H9 (cell line): ENCODE measurements at regions not wholly inside any gene's neighbourhood (a gene's known extent, or its start where the extent isn't known, plus 50 kb on each side); places are given as distances from the start of the nearest gene placed in this dataset.

ENCODE experiments used
- DNase-seq: peaks from one replicate; pipeline ENCODE4 v3.0.0-alpha.2; 2017
- H2AFZ ChIP-seq: one replicate; pipeline ENCODE4 v1.6.1; 2013; ENCODE audit warnings: mild to moderate bottlenecking, low read length, control low read depth, moderate library complexity
- H2AK5ac ChIP-seq: 2 replicates; pipeline ENCODE4 v1.6.1; 2013; ENCODE audit warnings: low read length, control low read depth, mixed read lengths; ENCODE audit not compliant: insufficient read length
- H2BK120ac ChIP-seq: one replicate; pipeline ENCODE4 v1.6.1; 2013; ENCODE audit warnings: low read depth, mild to moderate bottlenecking, low read length, control low read depth, inconsistent platforms; ENCODE audit not compliant: poor library complexity, severe bottlenecking
- H2BK12ac ChIP-seq: 2 replicates; pipeline ENCODE4 v1.6.1; 2013; ENCODE audit warnings: low read length, control low read depth, mixed read lengths, low read depth; ENCODE audit not compliant: insufficient read length
- H2BK15ac ChIP-seq: 2 replicates; pipeline ENCODE4 v1.6.1; 2013; ENCODE audit warnings: low read depth, low read length, control low read depth
- H2BK20ac ChIP-seq: one replicate; pipeline ENCODE4 v1.6.1; 2013; ENCODE audit warnings: low read depth, mild to moderate bottlenecking, low read length, control low read depth, inconsistent platforms; ENCODE audit not compliant: poor library complexity, severe bottlenecking
- H2BK5ac ChIP-seq: 2 replicates; pipeline ENCODE4 v1.6.1; 2013; ENCODE audit warnings: low read length, control low read depth, mixed read lengths; ENCODE audit not compliant: insufficient read length
- H3K14ac ChIP-seq: 2 replicates; pipeline ENCODE4 v1.6.1; 2013; ENCODE audit warnings: low read length, control low read depth; ENCODE audit not compliant: insufficient read depth
- H3K18ac ChIP-seq: 2 replicates; pipeline ENCODE4 v1.6.1; 2013; ENCODE audit warnings: low read depth, mild to moderate bottlenecking, mixed read lengths, low read length, control low read depth; ENCODE audit not compliant: insufficient read length
- H3K23ac ChIP-seq: 2 replicates; pipeline ENCODE4 v1.6.1; 2013; ENCODE audit warnings: low read length, control low read depth, mixed read lengths, low read depth; ENCODE audit not compliant: insufficient read length
- H3K23me2 ChIP-seq: 2 replicates; pipeline ENCODE4 v1.6.1; 2013; ENCODE audit warnings: low read depth, mild to moderate bottlenecking, mixed read lengths, low read length, control low read depth; ENCODE audit not compliant: insufficient read length, poor library complexity, severe bottlenecking
- H3K27ac ChIP-seq: 2 replicates; pipeline ENCODE4 v1.5.1; 2013; ENCODE audit warnings: low read length, control low read depth, mixed read lengths, low read depth; ENCODE audit not compliant: insufficient read length
- H3K27me3 ChIP-seq: 2 replicates; pipeline ENCODE4 v1.6.1; 2013; ENCODE audit warnings: low read length, control low read depth, inconsistent platforms; ENCODE audit not compliant: insufficient read depth
- H3K4ac ChIP-seq: 2 replicates; pipeline ENCODE4 v1.6.1; 2013; ENCODE audit warnings: low read depth, mild to moderate bottlenecking, control low read depth, inconsistent platforms, low read length, moderate library complexity
- H3K4me1 ChIP-seq: 2 replicates; pipeline ENCODE4 v1.6.1; 2013; ENCODE audit warnings: low read length, control low read depth, inconsistent platforms; ENCODE audit not compliant: insufficient read depth
- H3K4me2 ChIP-seq: 2 replicates; pipeline ENCODE4 v1.6.1; 2013; ENCODE audit warnings: low read length, control low read depth, mixed read lengths; ENCODE audit not compliant: insufficient read length, insufficient read depth
- H3K56ac ChIP-seq: 2 replicates; pipeline ENCODE4 v1.6.1; 2013; ENCODE audit warnings: low read depth, mild to moderate bottlenecking, mixed read lengths, low read length, control low read depth; ENCODE audit not compliant: insufficient read length
- H3K79me1 ChIP-seq: 2 replicates; pipeline ENCODE4 v1.6.1; 2013; ENCODE audit warnings: low read depth, mild to moderate bottlenecking, moderate library complexity, low read length, control low read depth, inconsistent platforms; ENCODE audit not compliant: insufficient read depth, poor library complexity, severe bottlenecking
- H3K79me2 ChIP-seq: 2 replicates; pipeline ENCODE4 v1.6.1; 2013; ENCODE audit warnings: low read length, control low read depth, inconsistent platforms; ENCODE audit not compliant: insufficient read depth
- H3K9ac ChIP-seq: 2 replicates; pipeline ENCODE4 v1.6.1; 2013; ENCODE audit warnings: low read length, control low read depth, mixed read lengths; ENCODE audit not compliant: insufficient read length; ENCODE audit errors: extremely low read depth
- H3K9me3 ChIP-seq: one replicate; pipeline ENCODE4 v1.6.1; 2013; ENCODE audit warnings: low read depth, low read length, inconsistent platforms; ENCODE audit not compliant: control insufficient read depth
- H3T11ph ChIP-seq: one replicate; pipeline ENCODE4 v1.6.1; 2013; ENCODE audit warnings: mild to moderate bottlenecking, low read length, control low read depth, inconsistent platforms
- H4K20me1 ChIP-seq: one replicate; pipeline ENCODE4 v1.6.1; 2013; ENCODE audit not compliant: control insufficient read depth, insufficient read length, insufficient read depth
- H4K5ac ChIP-seq: 2 replicates; pipeline ENCODE4 v1.6.1; 2013; ENCODE audit warnings: low read depth, mild to moderate bottlenecking, mixed read lengths, low read length, control low read depth; ENCODE audit not compliant: insufficient read length
- H4K8ac ChIP-seq: replicated peaks from 2 replicates; pipeline ENCODE4 v1.6.1; 2013; ENCODE audit warnings: low read length, control low read depth, mixed read lengths, low read depth; ENCODE audit not compliant: insufficient read length
- H4K91ac ChIP-seq: 2 replicates; pipeline ENCODE4 v1.6.1; 2013; ENCODE audit warnings: low read depth, mild to moderate bottlenecking, moderate library complexity, mixed read lengths, low read length, control low read depth; ENCODE audit not compliant: insufficient read length
- H3K27ac Mint-ChIP-seq, 3 experiments: 2 replicates in 2 of 3; 3 replicates in 1 of 3; pipeline ENCODE4 v1.8.0; 2020 to 2021; ENCODE audit warnings: mixed read lengths in 3 of 3, mild to moderate bottlenecking in 1 of 3, moderate library complexity in 1 of 3
- H3K27me3 Mint-ChIP-seq: 2 replicates; pipeline ENCODE4 v1.8.0; 2021; ENCODE audit warnings: low read depth, mild to moderate bottlenecking, moderate library complexity, mixed read lengths
- H3K36me3 Mint-ChIP-seq, 3 experiments: 2 replicates in 2 of 3; 3 replicates in 1 of 3; pipeline ENCODE4 v1.8.0; 2020 to 2021; ENCODE audit warnings: low read depth in 3 of 3, mixed read lengths in 3 of 3; ENCODE audit not compliant: insufficient read depth in 1 of 3
- H3K4me1 Mint-ChIP-seq, 2 experiments: 2 replicates each; pipeline ENCODE4 v1.8.0; 2020; ENCODE audit warnings: mixed read lengths in 2 of 2
- H3K4me3 Mint-ChIP-seq, 2 experiments: 2 replicates in 1 of 2; 3 replicates in 1 of 2; pipeline ENCODE4 v1.8.0; 2020 to 2021; ENCODE audit warnings: mild to moderate bottlenecking in 2 of 2, mixed read lengths in 2 of 2, moderate library complexity in 1 of 2
- H3K9me3 Mint-ChIP-seq, 2 experiments: 2 replicates in 1 of 2; 3 replicates in 1 of 2; pipeline ENCODE4 v1.8.0; 2020; ENCODE audit warnings: mild to moderate bottlenecking in 2 of 2, mixed read lengths in 2 of 2, moderate library complexity in 1 of 2
- CTCF ChIP-seq: fragments of 200-600 bp; sonication (generic); conservative IDR thresholded peaks from 3 replicates; pipeline ENCODE4 v1.8.0; 2021; ENCODE audit warnings: antibody characterized with exemption, mild to moderate bottlenecking
- WGBS: extraction: QIAGEN DNeasy Blood & Tissue Kit; methylation state at CpG from one replicate; pipeline ENCODE4 v1.1.7; 2013; ENCODE audit warnings: missing lambda C conversion rate, low lambda C conversion rate, mixed read lengths; ENCODE audit not compliant: insufficient read length; ENCODE audit errors: extremely low coverage; 5-methylcytosine and 5-hydroxymethylcytosine counted together

GRCh38 chr2:63767307-63767706 is 74.4 kb upstream of the UGP2 start:
- peaks cover 32 to 38% of the 10 kb centered on the region in 2 experiments for H3K4me1 Mint-ChIP-seq
- Histone ChIP-seq H2BK5ac (no peak overlapping the region), H2BK20ac (no peak overlapping the region), H4K91ac (no peak overlapping the region), H3K27me3 (no peaks in the 10 kb centered on the region), H2AFZ (no peak overlapping the region), H3K79me1 (no peaks in the 10 kb centered on the region), H4K5ac (no peak overlapping the region), H3K27ac (no peak overlapping the region), H3K4me1 (peaks cover 6% of the 10 kb centered on the region; the same call in 1 of the 2 replicates), H3K4ac (no peak overlapping the region), H3T11ph (no peak overlapping the region), H2AK5ac (no peak overlapping the region), H3K18ac (no peak overlapping the region), H4K8ac (no peak overlapping the region), H3K9ac (no peak overlapping the region), H3K23me2 (no peaks in the 10 kb centered on the region), H3K4me2 (no peak overlapping the region), H2BK120ac (no peak overlapping the region), H2BK12ac (no peak overlapping the region), H3K9me3 (no peaks in the 10 kb centered on the region), H3K14ac (no peak overlapping the region), H3K23ac (no peak overlapping the region), H3K56ac (no peak overlapping the region), H3K79me2 (no peaks in the 10 kb centered on the region), H4K20me1 (no peaks in the 10 kb centered on the region), H2BK15ac (no peak overlapping the region)
- no peak for DNase-seq
- H3K27me3 Mint-ChIP-seq: no peaks in the 10 kb centered on the region
- peaks cover 16 to 20% of the 10 kb centered on the region in 2 experiments for H3K9me3 Mint-ChIP-seq
- TF ChIP-seq CTCF: no peak
- peaks cover 8 to 22% (median 10%) of the 10 kb centered on the region in 3 experiments; a peak in 6 of 7 replicates for H3K36me3 Mint-ChIP-seq
- no peak overlapping the region for H3K4me3 Mint-ChIP-seq
- no peak overlapping the region for H3K27ac Mint-ChIP-seq
- no CpG with 5 or more reads among the region's 1 CpG for WGBS
